ENCODE measurements at regions not wholly inside any gene's neighbourhood (a gene's known extent, or its start where the extent isn't known, plus 50 kb on each side); places are given as distances from the start of the nearest gene placed in this dataset.
"Not testable (repeated sequence)": the region's sequence is repeated elsewhere in the genome, so short reads cannot be mapped to it uniquely, and the experiment has no call there.

- no peak for FAIRE-seq
Observed at GRCh38 chr5:58294598-58295305, 165.1 kb downstream of the PLK2 start.

- not testable (repeated sequence) for FAIRE-seq
Observed at GRCh38 chr5:58288275-58288674, 171.6 kb downstream of the PLK2 start.

GRCh38 chr5:58286741-58287140 lies 173.1 kb downstream of the PLK2 start:
- FAIRE-seq, result no peak

- no peak for FAIRE-seq
Observed at GRCh38 chr5:58285900-58286299, 174.0 kb downstream of the PLK2 start.

GRCh38 chr5:58284886-58285285 lies 175.0 kb downstream of the PLK2 start:
- FAIRE-seq, result no peak

- FAIRE-seq, result no peak
Observed at GRCh38 chr5:58281189-58281588, 178.7 kb downstream of the PLK2 start.

GRCh38 chr5:58279259-58279658 lies 180.6 kb downstream of the PLK2 start:
- no peak for FAIRE-seq

- no peak for FAIRE-seq
Observed at GRCh38 chr5:58276431-58276830, 183.5 kb downstream of the PLK2 start.

- FAIRE-seq, result no peak
Observed at GRCh38 chr5:58275516-58275915, 184.4 kb downstream of the PLK2 start.

- FAIRE-seq, result peak; percentile 17
Observed at GRCh38 chr5:58274191-58274590, 185.7 kb downstream of the PLK2 start.

- FAIRE-seq, result no peak
Observed at GRCh38 chr5:58273711-58274110, 186.2 kb downstream of the PLK2 start.

GRCh38 chr5:58268268-58268667 lies 191.6 kb downstream of the PLK2 start:
- FAIRE-seq, result no peak

- no peak for FAIRE-seq
Observed at GRCh38 chr5:58266402-58266801, 193.5 kb downstream of the PLK2 start.

- FAIRE-seq, result no peak
Observed at GRCh38 chr5:58265246-58265930, 194.5 kb downstream of the PLK2 start.

- FAIRE-seq, result no peak
Observed at GRCh38 chr5:58264276-58264675, 195.6 kb downstream of the PLK2 start.

GRCh38 chr5:58263296-58263695 lies 196.6 kb downstream of the PLK2 start:
- no peak for FAIRE-seq

GRCh38 chr5:58262226-58262625 lies 197.7 kb downstream of the PLK2 start:
- no peak for FAIRE-seq

GRCh38 chr5:58261605-58262004 lies 198.3 kb downstream of the PLK2 start:
- FAIRE-seq, result no peak

- no peak for FAIRE-seq
Observed at GRCh38 chr5:58260243-58260642, 199.6 kb downstream of the PLK2 start.

GRCh38 chr5:58259685-58260152 lies 200.2 kb downstream of the PLK2 start:
- FAIRE-seq, result no peak

- FAIRE-seq, result no peak
Observed at GRCh38 chr5:58258984-58259684, 200.8 kb downstream of the PLK2 start.

- FAIRE-seq, result no peak
Observed at GRCh38 chr5:58255970-58256369, 203.9 kb downstream of the PLK2 start.

GRCh38 chr5:58255386-58255785 lies 204.5 kb downstream of the PLK2 start:
- no peak for FAIRE-seq

- no peak for FAIRE-seq
Observed at GRCh38 chr5:58248221-58248620, 211.7 kb downstream of the PLK2 start.
